M059J (cell line): ENCODE measurements at regions not wholly inside any gene's neighbourhood (a gene's known extent, or its start where the extent isn't known, plus 50 kb on each side); places are given as distances from the start of the nearest gene placed in this dataset.

ENCODE experiments used
- DNase-seq: peaks from one replicate; pipeline ENCODE4 v3.0.0-alpha.2; 2012; ENCODE audit warnings: low read depth

DNA sequence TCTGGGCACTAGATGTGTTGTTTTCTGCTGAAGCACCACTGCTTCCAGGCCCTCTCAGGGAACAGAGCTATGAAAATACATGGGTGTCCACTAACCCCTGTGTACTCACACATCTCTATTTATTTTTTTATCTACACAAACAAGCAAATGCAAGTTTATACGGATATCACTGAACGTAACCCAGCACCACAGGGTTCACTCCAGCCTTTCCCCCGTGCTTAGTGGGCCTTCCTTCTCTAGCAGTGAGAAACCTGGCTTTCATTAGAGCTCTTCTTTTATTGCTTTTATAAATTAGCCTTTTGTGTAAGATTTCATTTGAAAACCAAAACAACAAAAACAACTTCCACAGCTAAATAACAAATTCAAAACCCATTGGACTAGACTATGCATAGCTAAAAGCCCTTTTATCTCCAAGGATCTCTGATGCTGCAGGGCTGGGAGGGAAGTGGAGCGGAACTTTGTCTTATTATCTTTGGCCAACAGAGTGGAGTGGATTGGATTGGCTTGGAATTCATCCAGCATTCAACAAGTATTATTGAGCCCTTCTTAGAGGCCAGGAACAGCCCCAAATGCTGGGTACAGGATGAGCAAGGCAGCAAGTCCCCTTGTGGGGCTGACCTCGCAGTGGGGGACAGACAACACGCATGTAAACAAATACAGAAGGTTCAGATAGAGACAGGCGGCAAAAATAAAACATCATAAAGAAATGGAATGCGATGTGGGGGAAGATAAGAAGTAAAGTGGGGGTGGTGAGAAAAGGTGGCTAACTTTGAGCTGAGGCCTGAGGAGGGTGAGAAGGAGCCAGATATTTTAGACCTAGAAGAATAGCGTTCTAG lies 371.8 kb upstream of the POU3F1 start:
- no peak for DNase-seq

DNA sequence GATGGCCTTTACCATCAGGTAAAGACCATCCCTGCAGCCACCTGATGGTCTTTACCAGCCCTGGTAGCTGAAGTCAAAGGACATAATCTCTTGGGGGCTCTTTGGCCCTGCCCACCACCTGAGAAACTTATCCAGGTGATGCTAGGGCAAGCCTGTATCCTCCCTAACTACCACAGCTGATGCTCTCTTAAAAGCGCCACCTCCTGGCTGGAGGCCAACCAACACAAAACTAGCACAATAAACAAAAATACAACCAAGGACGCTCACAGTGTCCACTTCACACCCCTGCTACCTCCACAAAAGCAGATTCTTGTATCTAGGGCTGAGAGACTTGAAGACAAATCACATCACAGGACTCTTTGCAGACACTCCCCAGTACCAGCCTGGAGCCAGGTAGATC lies 357.1 kb upstream of the POU3F1 start:
- DNase-seq, result no peak

DNA sequence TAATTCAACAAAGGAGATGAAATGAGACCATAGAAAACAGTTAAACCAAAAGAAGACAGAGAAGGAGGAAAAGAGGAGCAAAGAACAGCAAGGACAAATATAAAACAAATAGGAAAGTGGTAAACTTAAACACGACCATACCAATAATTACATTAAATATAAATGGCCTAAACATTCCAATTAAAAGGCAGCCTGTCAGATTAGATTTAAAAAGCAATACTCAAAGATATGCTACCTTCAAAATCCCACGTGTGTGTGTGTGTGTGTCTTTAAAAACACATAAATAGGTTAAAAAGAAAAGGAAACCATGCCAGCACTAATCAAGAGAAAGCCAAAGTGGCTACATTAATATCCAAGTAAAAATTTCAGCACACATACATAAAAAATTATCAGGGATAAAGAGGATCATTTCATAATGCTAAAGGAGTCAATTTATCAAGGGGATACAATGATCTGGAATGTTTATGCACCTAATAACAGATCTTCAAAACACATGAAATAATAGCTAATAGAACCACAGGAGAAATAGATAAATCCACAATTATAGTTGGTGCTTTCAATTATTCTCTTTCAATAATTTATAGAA lies 355.7 kb upstream of the POU3F1 start:
- DNase-seq, result no peak

DNA sequence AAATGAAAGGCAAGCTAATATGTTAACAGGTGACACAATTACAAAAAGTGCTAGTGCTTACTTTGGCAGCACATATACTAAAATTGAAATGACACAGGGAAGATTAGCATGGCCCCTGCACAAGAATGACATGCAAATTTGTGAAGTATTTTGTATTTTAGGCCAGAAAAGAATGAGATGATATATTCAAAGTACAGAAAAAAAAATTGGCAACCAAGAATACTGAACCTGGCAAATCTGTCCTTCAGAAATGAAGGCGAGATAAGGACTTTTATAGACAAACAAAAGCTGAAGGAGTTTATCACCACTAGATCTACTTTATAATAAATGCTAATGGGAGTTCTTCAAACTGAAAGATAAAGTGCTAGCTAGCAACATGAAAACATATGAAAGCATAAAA lies 350.0 kb upstream of the POU3F1 start:
- DNase-seq, result no peak

DNA sequence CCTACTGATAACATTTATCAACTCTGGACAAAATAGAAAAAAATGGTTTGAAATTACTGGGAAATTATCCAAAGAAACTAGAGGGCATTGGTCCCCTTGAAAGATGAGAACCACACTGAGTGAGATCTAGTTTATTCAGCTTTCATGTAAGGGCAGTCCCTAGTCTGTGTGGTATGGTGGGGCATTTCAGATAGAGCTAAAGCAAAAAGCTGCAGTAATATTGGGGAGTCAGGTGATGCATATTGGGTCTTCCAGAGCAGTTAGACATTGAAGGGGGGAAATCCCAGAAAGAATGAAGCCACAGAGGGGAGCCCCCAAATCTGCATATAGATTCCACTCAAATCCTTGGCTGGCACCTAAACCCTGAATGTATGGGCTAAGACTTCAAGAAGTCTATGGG lies 347.7 kb upstream of the POU3F1 start:
- DNase-seq, result no peak

DNA sequence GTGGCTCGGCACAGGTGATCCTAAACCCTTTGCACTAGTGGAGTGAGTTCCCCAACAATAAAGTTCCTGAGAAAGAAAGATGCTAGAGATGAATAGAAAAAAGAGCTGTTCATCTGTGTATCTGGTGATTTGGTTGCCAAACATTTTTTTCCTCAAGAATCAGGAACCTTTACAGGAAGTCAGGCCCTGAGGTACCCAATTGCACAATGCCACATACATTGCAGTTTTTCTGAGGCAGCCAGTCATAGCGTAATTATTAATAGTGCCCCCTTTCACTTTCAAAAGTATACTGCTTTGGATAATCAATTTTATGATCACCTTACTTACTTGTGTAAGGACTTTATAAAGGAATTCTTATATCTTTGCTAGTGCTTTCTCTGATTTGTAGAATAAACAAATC lies 346.3 kb upstream of the POU3F1 start:
- no peak for DNase-seq

DNA sequence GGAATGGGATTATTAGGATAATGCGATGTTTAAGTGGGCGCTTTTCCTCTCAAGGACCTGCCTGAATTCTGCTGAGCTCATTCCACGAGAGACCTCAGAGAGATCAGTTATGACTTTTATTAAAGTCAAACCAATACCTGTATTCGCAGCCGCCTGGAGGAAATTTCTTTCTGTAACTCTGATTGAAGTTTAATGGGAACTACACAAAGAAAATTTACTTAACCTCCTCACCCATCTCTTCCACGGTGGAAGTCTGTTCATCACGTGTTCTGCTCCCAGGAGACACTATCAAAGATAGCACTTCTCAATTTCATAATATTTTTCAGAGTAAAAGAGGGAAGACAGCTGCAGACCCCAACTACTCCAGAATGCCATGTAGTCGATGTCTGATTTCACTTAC lies 334.7 kb upstream of the POU3F1 start:
- DNase-seq, result no peak

DNA sequence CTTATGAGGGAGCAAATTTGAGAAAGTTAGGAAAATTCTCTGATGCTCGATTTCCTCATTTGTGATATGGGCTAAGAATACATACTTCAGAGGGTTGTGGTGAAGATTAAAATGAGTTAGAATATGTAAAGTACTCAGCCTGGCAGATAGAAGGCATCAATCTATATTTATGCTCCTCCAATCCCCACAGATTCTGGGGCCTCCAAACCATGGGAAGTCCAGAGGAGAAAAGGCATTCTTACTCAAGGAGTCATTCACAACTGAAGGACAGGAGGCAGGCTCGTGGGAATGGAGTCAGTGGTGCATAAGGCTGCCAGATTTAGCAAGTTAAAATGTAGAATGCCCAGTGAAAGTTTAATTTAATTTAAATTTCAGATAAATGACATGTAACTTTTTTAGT lies 330.0 kb upstream of the POU3F1 start:
- DNase-seq, result no peak

DNA sequence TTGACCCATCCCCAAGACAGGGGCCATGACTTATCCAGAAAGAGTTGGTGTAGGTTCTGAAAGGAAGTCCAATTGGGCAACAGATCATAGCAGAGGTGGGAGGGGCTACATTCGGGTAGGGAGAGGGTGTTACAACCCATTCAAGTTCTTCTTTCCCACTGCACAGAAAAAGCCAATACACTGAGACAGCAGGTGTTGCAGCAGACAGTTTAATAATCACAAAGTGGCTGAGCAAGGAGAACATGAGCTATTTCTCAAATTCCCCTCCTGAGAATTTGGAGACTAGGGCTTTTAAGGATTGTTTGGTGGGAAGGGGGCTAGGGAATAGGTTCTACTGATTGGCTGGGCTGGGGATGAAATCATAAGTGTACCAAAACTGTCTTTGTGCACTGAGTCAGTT lies 328.4 kb upstream of the POU3F1 start:
- DNase-seq, result no peak

DNA sequence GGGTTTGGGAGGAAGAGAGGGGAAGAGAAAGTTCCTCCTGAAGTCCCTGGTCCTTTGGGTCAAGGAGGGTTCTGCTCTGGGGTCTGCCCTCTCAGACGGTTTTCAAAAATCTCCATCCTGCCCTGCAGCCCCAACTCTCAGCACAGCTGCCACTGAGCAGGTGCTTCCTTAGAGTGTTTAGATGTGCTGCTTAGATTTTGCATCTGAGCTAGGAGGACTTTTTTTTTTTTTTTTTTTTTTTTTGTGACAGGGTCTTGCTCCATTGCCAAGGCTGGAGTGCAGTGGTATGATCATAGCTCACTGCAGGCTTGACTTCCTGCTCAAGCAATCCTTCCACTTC lies 324.9 kb upstream of the POU3F1 start:
- DNase-seq, result no peak

DNA sequence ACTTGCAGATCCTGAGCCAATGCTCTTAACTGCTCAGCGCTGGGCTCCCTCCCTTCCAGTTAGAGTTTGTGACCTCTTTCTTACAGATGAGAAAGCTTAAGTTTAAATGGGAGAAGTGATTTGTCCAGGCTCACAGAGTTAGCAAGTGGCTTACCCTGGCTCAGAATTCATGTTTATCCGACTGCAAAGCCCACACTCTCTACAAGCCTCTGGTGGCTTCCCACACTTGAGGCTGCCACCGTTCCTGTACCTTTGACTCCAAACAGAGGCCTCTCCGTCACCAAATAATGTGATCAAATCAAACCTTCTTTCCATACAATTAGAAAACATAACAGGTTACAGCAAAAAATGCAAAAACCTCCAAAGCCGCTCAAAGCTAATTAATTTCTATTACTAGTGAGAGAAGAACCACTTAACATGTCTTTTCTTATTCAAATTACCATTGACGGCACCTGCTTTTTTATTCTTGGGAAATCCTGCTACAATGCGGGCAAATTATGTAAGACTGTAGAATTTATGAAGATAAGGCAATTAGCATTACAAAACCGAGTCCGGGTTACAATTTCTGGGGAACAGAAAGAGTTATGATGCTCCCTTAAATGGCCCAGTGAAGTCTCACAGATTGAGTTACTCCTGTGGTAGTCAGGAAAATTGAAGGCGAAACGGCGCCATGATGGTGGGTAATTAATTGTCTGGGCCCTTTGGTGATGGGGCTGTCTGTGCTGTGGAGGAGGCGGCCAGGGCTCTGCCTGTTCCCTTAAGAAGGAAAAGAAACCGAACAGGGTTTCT lies 324.3 kb upstream of the POU3F1 start:
- no peak for DNase-seq

DNA sequence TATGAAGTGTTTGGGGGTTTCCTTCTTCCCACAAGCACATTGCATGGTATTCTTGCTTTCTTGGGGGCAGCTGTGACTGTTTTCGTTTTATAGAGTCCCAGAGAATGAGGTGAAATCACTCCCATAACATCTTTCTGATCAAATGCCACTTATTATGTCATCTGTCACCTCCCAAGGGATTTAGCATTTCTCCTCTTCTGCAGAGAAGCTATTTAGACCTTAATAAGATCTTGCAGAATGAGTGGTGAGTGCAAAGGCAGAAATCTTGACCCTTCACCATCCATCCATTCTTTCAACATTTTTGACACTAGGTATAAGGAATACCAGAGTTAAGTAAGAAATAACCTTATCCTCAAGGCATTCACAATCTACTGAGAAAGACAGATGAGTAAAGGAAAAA lies 318.6 kb upstream of the POU3F1 start:
- no peak for DNase-seq

DNA sequence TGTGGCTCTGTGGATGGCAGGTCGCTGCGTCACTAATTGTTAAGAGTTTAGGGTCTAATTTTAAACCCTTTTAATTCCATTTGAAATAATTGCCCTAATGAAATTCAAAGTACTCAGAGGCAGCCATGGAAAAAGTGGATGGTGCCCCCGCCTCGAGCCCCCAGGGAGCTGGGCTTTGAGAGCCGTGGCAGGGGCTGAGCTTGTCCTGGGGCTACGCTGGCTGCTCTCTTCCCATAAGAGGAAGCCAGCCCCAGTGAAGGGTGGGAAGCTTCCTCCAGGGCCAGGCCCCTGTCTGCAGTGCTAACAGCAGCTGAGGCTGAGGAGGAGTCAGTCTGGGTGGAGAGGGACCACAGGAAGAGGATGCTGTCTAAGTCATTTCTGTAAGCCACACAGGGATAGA lies 315.0 kb upstream of the POU3F1 start:
- DNase-seq, result no peak

DNA sequence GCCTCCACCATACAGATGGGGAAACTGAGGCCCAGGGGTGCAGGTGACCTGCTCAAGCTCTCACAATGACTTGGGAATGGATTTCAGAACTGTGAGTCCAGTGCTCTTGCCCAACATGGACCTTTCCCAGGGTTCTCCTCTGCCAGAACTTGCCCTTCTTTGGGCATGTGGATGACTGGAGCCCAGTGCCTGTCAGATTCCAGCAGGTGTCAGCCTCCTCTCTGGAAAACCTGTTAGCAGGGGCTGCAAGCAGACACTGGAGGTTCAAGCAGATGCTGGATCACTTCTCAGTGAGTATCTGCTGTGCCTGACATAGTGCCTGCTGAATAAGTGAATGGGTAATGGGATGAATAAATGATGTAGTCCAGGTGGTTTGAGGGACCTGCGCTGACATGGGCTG lies 314.2 kb upstream of the POU3F1 start:
- DNase-seq, result no peak

DNA sequence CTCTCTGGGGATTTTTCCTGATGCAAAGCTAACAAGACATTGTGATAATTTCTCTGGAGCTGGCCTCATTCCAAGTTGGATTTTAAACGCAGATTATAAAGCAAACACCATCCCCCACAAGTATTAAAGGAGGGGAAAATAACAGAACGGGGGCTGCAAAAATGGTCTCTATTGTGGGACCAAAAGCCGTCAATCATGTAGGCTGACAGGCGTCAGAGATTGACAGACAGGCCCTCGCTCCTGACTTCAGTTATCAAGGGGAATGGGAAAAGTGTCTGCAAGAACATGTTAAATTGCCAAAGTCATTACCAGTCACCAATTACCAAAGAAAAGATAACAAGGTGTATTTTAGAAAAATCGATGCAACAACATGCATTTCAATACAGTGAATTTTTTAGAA lies 307.4 kb upstream of the POU3F1 start:
- DNase-seq, result no peak

DNA sequence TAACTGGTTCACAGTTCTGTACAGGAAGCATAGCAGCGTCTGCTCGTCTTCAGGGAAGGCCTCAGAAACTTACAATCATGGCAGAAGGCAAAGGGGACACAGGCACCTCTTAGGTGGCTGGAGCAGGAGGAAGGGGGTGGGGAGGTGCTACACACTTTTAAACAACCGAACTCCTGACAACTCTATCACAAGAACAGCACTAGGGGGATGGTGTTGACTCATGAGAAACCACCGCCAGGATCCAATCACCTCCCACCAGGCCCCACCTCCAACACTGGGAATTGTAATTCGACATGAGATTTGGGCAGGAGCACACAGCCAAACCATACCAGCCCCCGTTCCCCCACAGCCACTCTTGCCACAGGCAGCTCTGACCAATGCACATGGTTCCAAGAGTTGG lies 306.3 kb upstream of the POU3F1 start:
- DNase-seq, result no peak

DNA sequence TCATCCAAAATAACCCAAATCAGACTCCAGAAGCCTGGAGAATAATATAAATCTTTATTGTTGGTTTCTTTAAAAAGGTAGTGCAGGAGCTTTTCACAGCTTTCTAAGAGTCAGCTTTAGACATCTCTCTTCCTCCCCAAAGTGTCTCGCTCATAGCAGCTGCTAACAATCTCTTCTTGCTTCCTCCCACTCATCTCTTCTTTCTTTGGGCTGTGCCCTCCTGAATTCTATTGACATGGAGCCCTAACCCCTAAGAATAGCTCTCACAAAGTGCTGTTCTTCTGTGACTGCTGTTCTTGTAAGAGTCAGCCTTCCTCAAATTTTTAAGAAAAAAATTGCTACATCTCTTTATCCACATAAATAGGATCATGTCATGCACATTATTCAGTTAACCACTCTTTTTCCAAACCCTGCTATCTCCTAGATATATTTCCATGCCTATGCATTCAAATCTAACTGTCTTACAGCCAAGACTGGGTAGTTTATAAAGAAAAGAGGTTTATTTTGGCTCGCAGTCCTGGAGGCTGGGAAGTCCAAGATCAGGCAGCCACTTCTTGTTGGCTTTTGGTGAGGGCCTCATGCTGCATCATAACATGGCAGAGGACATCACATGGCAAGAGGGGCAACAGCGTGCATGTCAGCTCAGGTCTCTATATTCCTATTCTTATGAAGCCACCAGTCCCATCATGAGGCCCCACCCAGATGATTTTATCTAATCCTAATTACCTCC lies 301.0 kb upstream of the POU3F1 start:
- no peak for DNase-seq

DNA sequence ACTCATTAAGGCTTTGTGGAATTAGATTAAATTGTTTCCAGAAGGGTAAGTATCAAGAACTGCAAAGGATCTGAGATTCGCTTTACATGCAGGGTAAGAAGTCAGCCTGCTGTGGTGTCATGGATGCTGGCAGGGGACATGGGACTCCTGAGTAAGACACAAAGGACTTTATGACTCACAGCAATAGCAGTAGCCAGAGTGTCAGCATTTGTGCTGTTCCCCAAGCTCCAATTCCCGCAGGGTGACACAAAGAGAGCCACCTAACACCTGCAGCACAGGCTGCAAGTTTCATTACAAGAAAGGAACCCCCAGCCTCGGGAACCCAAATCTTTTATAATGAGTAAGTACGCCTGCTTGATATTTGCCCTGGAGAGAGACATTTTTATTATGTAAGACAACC lies 298.1 kb upstream of the POU3F1 start:
- no peak for DNase-seq

DNA sequence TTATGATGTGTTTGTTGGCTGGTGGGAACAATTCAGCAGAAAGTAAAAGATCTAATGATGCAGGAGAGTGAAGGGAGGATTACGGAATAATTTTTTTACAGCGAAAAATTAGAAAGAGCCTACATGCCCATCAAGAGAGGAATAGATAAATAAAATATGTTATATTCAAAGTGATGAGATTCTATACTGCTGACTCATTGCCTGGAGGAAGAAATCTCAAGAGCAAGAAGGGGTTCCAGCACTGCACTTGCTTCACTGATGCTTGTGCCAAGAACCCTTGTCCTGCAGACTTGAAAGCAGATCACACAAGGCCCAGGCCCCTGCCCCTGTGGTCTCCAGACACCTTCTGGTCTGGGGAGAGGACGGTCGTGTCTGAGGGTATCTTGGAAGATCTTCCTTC lies 295.1 kb upstream of the POU3F1 start:
- no peak for DNase-seq

DNA sequence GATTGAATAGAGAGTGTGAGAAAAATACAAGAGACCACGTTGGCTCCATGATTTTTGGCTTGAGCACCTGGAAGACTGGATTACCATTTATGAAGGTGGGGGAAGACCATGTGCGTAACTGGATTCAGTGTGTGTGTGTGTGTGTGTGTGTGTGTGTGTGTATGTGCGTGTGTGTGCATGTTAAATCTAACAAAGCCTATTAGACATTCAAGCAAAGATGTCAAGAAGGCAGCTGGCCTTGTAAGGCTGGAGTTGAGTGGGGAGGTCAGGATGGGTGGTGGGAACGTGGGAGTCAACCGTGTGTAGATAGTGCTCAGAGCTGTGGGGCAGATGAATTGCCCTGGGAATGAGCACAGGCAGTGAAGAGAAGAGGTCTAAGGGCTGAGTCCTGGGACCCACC lies 293.8 kb upstream of the POU3F1 start:
- DNase-seq, result no peak

DNA sequence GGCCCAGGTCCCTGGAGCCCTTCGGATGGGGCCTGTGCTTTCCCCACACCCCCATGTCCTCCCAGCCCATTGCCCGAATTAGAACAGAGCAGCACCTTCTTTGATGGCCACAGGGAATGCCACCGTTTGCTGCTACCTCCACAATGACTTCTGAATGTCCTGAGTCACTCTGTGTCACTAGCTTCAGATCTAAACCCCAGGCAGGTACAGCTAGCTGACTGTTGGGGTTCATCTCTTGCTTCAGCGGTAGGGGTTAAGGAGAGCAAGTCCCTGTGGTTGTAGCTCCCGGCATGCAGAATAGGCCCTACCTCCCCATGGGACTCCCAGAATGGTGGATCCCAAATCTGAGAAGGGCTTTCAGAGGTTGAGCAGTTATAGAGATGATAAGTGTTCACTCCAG lies 291.1 kb upstream of the POU3F1 start:
- DNase-seq, result no peak

DNA sequence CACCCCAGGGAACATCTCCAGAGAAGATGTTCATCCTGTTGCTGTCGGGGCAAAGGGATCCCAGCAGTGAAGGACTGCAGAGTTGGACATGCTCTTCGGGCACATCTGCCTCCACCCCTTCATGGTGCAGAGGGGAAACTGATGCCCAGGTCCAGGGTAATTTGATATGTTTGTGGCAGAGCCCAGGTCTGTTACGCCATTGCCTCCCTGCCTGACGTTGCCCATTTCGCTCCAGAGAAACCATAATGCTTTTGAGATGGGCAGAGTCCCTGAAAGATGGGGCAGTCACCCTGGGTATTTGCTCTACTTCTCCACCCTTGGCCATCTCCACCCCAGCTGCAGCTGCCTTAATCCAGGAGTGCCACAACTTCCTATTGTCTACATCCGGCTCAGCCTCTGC lies 290.4 kb upstream of the POU3F1 start:
- no peak for DNase-seq
